NCI-H460 (cell line): ENCODE measurements at regions not wholly inside any gene's neighbourhood (a gene's known extent, or its start where the extent isn't known, plus 50 kb on each side); places are given as distances from the start of the nearest gene placed in this dataset.

Experiments used
- DNase-seq: peaks from one replicate; pipeline ENCODE4 v3.0.0-alpha.2; 2016; ENCODE audit warnings: low read depth; ENCODE audit errors: extremely low read depth

DNA sequence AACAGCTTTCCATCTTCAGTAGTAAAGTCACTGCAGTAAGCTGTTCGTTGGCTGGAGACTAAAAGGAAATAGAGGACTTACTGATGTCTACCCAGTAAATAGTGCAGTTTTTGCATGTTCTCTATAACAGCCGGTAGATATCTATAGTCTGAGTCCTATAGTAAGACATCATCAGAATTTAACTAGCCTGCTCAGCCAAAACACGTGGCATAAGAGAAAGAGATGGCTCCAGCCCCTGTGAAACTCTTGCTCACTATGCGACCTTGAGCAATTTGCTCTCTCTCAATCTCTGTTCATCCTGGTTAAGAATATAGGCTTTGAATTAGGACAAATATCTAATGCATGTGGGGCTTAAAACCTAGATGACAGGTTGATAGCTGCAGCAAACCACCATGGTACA lies 201.6 kb upstream of the PAPPA start:
- DNase-seq = no peak

DNA sequence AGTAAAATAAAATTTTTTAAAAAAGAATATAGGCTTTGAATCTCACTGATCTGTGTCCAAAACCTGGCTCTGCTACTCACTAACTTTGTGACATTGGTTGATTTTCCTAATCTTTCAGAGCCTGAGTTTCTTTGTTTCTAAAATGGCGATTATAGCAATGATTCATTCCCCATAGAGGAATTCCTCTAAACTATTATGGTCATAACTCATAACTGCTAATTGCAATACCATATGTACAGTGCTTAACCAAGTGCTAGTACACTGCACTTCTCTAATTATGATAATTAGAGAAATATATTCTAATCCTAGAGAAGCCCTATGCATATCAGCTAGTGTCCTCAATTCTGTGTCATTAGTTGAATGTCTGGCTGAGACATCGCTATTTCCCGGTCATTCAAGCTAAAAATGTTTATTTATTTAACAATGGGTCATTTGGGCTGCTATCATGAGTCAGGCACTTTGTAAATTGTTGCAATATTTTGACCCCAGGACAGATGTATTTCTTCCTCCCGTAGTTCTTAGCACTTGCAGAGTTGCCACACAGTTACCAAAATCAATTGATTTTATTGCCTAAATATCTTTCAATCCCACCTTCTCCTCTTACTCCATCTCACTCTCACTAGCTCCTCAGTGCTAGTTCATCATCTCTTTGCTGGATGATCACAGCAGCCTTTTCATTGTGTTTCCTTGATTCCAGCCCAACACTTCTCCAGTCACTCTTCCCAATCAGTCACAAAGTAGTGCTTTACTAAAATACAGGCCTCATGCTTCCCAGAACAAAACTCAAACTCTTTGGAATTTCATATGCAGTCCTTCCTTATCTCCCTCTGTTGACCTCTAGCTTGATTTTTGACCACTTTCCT lies 200.9 kb upstream of the PAPPA start:
- peak; percentile 68 for DNase-seq

DNA sequence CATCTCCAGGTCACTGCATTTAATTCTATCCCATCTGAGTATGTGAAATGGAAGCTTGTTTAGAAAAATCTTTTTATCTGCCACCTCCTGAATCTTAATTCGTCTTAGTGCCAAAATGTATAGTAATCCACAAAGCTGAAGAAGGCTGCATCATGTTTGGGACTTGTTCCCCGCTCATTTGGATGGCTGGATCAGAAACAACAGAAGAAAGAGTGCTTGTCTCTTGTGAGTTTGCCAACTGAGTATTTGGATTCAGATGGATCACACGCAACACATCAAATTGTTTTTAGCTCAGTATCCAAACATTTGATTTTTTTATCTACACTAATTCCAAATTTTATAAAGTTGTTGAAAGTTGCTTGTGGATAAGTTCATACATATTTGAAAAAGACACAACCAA lies 197.2 kb upstream of the PAPPA start:
- no peak for DNase-seq

DNA sequence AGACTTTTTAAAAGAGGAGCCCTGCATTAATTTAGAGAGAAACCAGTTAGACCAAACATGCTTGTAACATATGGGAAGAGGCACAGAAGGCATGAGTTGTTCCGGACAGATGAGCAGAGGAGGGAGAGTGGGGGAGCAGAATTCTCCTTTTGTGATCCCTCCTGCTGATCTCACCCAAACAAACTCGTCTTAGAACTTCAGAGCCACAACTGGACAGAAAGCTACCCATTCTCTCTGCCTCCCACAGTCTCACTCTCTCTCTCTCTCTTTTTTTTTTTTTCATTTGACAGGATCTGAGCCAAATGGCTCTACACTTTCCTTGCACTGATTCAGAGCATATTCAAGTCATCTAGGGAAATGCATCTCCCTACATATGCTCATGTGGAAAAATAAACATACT lies 196.0 kb upstream of the PAPPA start:
- DNase-seq = no peak

DNA sequence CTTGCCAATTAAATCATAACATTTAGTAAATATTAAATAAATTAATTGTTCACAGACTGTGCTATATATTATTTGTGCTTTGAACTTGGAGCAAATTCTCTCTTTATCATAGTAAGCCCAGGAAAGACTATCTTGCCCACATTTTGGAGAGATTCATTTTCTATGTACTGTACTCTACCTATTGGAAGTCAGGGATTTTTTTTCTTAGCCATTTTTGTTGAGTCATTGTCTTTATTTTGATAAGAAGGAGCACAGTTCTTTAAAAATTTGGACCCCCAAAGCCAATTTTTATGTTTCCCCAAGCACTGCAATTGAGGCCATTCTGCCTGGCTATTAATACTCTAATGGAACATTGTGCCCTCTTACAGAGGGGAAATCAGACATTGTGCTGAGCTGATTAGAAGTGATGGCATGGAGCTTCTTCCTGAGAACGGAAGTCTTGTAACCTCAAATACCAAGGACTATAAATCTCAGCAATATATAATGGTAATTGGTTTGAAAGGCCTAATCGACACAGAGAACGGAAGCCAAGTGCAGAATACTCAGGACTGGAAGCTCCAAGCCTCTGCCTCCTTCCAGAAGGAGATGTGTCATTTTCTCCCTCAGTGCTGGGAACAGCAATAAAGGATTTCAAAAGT lies 188.8 kb upstream of the PAPPA start:
- no peak for DNase-seq

DNA sequence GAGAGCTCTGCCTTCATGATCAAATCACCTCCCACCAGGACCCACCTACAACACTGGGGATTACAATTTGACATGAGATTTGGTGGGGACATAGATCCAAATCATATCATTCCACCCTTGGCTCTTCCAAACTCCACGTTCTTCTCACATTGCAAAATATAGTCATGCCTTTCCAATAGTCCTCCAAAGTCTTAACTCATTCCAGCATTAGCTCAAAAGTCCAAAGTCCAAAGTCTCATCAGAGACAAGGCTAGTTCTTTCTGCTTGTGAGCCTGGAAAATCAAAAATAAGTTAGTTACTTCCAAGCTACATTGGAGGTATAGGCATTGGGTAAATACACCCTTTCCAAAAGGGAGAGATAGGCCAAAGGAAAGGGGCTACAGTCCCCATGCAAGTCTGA lies 186.9 kb upstream of the PAPPA start:
- no peak for DNase-seq

DNA sequence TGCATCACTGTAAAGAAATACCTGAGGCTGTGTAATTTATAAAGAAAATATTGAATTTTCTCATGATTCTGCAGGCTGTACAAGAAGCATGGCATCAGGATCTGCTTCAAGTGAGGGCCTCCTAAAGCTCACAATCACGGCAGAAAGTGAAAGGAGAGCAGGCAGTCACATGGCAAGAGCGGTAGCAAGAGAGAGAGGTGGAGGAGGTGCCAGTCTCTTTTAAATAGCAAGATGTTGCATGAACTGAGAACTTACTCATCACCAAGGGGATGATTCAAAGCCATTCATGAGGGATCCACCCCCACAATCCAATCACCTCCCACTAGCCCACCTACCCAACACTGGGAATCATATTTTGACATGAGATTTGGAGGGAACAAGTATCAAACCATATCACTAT lies 184.5 kb upstream of the PAPPA start:
- DNase-seq = no peak

DNA sequence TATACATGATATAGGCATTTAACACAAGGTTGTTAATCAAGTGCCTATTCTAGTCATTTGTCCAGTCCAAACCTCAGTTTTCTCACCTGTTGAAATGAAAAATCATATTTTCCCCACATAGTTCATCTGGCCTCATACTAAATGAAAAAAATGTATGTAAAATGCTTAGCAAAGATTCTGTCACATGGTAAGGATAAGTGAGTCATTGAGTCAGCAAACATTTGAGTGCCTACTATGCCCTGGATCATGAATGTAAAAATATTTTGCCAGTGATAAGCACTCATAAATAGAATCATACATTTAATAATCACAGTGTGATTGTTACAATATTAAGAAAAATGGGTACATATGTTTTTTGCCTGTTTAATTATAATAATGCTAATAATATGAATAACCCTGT lies 181.2 kb upstream of the PAPPA start:
- no peak for DNase-seq

DNA sequence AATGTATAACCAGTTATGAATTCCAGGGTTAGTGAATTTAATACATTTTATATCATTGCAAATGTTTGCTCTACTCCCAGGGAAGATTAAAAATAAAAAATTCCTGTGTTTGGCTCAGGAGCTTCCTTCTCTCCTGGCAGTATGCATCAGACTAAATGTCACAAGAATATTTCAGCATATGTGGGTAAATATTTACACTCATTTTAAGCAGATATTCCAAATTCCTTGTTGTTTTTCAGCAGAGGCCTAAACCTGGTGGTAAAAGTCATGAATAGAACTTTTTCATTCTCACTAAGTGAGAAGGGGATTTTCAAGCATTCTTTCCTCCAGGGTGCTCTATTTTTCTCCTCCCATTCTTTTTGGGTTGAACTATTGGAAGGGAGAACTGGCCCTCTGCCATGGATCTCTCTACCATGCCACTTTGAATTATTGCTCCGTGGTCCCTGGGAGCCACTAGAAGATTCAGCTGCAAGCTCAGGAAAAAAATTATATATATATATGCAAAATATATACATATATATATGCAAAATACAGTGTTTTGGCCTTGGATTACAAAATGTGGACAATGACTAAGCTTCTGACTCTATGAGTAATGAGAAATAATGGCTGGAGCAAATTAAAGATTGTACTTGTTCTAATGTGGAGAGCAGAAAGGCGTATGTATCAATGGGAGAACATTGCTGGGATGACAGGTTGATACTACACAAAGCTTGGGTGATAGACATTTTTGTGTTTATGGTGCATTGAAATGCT lies 180.6 kb upstream of the PAPPA start:
- DNase-seq = no peak

DNA sequence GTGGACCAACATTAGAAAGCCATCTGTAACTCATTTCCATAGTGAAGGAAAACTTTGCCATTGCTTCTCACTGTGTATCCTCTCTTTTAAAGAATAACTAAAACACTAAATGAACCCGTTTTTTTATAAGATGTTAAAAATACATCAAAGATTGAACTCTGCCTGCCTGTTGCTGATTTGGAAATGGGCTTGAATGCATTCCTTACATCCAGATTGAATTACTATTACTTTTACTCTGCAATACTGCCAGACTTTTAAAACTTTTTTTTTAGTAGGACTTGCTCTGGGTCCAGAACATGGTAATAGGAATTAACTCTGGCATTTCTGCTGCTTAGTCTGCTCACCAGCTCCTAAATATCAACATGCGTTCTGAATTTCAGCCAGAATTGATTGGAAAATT lies 176.8 kb upstream of the PAPPA start:
- no peak for DNase-seq

DNA sequence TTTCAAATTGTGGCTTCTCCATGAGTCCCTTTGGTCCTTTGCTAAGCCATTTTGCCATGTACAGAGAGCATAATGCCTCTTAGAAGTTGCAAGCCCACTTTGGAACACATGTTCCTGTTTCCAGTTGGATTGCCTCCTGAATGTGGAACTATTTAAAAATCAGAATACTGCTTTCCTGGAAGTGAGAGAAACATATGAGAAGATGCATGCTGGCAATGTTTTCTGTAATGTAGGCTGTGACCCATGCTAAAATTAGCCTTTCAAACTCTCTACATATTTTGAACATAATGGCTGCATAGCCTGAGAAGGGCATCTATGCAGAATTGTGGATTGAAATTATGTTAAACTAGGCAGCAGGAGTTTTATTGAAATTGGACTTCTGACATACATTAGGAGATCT lies 175.5 kb upstream of the PAPPA start:
- DNase-seq = no peak

DNA sequence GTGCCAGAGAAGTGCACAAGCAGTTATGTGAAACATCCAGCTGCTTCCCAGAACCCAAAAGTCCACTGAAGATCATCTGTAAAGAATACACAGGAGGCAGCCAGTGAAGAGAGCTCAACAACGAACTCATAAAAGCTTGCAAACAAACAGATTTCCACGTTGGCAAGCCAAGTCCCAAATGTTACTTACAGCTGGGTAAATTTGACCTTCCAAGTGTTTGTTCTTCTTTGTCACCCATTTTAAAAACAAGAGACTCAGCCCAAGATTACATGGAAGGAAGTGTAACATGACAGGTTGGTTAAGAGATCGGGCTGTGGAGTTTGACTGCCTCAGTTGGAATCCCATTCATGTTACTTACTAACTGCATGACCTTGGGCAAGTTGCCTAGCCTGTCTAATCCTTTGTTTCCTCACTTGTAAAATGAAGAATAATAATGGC lies 174.9 kb upstream of the PAPPA start:
- DNase-seq = no peak

DNA sequence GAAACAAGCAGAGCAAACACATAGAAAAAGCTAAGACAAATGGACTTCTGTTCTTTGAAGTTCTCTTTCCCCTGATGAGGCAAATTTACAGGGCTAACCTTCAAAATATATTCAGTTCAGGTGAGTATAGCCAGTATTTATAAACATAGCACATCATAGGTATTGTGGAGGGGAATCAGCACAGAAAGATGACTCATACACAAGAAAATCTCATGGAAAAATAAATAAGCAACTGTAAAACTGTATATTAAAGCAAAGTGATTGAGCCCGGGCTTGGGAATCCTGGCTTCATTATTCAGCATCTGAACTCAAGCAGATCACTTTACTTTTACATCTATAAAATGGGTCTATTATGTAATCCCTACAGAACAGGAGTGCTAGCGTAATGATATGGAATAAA lies 173.5 kb upstream of the PAPPA start:
- no peak for DNase-seq

DNA sequence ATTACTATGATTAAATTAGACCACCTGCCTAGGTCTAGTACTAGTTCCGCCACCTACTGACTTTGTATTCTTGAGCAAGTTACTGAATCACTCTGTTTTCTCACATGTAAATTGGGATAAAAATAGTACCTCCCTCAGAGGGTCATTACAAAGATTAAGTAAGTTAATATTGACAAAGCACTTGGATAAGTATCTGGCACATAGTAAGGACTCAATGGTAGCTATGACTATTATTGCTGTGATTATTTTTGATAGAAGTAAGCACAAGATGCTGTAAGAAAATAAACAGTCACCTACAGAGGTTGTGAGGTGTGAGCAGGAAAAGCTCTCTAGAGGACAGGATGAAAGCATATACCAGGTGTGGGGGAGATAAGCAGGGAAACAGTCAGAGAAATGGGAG lies 173.1 kb upstream of the PAPPA start:
- DNase-seq = no peak

DNA sequence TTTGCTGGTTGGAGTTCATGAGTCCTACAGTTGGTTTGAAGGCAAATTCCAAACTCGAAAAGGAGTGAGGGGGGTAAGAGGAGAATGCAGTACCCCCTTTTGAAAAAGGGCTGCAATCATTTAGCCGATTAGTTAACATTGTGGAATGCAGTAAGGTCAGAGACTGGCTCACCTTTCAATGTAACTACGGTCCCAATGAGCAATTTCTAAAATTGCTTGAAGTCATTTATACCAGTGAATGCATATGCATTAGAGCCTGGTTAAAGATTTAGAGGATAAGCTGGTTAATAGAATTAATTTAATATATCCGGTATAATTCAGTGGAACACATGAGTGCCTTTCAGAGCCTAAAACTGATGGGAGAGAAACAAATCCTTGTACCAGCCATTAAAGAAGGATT lies 172.6 kb upstream of the PAPPA start:
- DNase-seq = no peak

DNA sequence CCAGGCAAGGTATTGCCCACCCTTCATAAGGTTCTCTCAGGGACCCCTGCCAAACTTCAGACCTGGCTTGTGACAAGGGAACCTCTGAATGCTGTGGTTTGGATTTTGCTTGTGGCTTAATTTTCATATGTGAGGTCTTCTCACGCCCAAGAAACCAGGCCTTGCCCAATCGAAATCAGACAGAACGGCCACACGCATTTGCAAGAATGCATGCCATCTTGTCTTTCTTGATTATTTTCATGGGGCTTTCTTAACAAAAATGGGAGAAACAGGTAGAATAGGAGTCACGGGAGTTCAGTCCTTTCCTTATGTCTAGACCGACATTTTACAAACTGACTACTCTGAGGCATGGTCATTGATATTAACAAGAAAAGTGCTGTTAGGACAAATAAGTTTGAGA lies 170.2 kb upstream of the PAPPA start:
- no peak for DNase-seq

DNA sequence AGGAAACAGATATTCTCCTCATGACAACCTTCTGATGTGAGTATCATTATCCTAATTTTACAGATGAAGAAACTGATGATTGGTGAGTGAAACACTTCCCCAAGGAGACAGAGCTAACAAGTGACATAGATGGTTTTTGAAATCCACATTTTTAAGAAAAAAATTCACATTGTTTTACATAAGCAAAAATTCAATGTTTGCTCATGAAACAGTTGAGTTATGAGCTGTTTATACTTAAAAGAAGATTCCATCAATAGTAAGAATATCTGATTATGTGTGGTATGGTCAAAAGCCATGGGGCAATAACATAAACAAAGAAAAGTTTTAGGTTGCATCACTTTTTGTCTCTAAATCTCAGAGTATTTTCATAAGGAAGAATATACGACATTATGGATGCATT lies 167.9 kb upstream of the PAPPA start:
- DNase-seq = no peak

DNA sequence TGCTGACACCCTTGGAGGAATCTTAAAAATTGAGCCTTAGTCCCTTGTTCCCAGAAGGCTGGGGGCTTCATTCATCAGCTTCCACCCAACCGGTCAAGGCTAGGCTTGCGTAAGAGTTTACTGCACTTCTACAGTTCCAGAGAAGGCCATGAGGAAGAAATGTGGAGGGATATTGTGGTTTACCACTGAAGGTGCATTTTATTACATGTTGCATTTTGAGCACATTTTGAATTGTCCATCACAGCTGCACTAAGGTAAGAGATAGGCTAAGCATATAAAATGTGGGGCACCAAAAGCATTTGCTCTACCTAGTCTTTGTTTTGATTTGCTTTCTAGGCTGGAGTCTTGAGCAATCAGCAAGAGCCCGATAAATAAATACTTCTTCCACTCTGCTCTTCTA lies 167.1 kb upstream of the PAPPA start:
- no peak for DNase-seq

DNA sequence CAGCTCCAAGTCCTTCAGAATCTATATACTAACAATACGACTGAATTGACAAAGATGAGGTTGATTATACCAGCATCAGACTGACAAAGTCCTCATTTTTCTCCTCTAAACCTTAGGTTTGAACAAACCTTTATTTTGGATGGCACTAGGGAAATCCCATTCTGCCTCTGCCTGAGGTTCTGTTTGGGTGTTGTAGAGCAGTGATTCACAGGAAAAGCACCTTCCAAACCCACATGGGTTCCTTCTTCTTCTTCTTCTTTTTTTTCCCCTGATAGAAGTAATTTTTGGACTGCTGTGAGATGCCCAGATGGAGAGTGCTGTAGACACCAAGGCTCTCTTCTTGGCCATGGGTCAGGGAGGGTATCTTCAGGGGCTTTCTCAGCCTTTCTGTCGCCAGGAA lies 164.9 kb upstream of the PAPPA start:
- no peak for DNase-seq

DNA sequence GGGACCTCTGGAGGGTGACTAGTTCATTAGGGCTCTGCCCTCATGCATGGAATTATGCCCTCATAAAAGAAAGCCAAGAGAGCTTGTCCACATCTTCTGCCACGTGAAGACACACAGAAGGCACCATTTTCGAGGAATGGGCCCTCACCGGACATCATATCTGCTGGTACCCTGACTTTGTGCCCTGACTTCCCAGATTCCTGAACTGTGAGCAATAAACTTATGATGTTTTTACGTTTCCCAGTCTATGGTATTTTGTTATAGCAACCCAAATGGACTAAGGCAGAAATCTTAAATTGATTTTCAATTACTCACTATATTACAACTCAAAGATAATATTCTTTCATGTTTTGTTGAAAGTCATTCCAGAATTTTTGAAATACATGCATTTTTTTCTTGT lies 163.8 kb upstream of the PAPPA start:
- no peak for DNase-seq

DNA sequence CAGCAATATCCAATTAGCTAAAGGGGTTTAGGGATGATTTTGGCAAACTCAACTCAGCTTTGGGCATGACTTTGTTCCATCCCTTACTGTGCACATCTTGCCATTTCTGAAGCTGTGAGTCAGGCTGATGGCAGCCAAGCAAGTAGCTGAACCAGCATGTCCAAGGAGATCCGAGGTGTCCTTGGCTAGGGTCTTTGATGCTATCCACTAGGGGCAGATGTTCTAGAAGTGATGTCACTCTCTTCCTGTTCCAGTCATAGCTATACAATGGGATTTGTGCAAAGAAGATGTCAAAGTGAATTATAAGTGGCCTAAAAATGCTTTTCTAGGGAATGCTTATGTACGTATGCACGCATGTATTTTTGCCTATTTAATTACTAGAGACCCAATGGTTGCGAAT lies 160.8 kb upstream of the PAPPA start:
- DNase-seq = no peak

DNA sequence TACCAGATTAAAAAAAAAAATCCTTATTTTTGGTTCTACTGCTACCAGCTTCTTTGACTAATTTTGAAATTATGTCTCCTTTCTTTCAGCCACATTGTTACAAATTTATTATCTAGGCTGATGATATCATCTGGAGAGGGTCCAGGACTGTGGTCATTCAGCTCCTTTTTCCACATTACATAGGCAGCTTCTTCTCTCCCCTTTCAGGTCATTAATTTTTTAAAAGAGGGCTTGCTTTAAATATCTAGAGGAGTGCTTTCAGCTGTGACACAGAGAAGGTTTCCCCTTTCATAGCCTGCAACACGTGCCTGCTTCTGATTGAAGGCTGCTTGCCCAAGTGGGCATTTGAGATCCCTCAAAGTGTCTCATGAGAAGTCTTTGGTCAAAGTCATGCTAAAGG lies 155.7 kb upstream of the PAPPA start:
- DNase-seq = no peak
